ENCODE measurements at regions not wholly inside any gene's neighbourhood (a gene's known extent, or its start where the extent isn't known, plus 50 kb on each side); places are given as distances from the start of the nearest gene placed in this dataset.
"Not testable (repeated sequence)": the region's sequence is repeated elsewhere in the genome, so short reads cannot be mapped to it uniquely, and the experiment has no call there.

GRCh38 chr5:67864335-67864734 lies 351.2 kb upstream of the PIK3R1 start:
- not testable (repeated sequence) for DNase-seq

- DNase-seq = no peak
Observed at GRCh38 chr5:67858471-67859031, 357.0 kb upstream of the PIK3R1 start.

- DNase-seq = no peak
Observed at GRCh38 chr5:67857502-67857901, 358.1 kb upstream of the PIK3R1 start.

- no peak for DNase-seq
Observed at GRCh38 chr5:67855523-67855922, 360.0 kb upstream of the PIK3R1 start.

DNA sequence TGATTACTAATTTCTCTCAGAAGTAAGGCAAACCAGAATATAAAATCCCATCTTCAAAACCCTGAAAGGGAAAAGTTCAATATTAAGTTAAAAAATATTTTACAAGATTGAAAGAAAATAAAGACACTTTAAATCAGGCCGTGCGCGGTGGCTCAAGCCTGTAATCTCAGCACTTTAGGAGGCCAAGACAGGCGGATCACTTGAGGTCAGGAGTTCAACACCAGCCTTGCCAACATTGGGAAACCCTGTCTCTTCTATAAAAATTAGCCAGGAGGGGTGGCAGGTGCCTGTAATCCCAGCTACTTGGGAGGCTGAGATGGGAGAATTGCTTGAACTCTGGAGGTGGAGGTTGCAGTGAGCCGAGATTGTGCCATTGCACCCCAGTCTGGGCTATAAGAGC lies 364.6 kb upstream of the PIK3R1 start:
- DNase-seq = not testable (repeated sequence)

GRCh38 chr5:67844924-67845323 lies 370.6 kb upstream of the PIK3R1 start:
- DNase-seq = no peak

DNA sequence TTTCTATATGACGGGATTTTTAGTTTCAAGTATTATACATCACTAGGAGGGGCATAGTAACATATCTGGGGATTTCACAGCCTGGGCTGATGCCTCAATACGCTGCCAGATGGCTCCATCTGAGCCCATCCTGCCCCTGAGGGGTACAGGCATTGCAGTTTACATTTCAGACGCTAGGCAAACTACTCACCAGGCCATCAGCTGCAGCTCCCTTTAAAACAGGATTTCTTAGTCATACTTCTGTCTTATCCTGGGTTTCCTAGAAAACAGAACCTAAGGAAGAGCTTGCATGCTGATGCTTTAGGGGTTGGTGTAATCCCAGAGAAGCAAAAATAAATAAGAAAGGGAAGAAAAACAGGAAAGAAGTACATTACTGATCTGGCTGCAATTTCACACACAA lies 372.8 kb upstream of the PIK3R1 start:
- DNase-seq = no peak

DNA sequence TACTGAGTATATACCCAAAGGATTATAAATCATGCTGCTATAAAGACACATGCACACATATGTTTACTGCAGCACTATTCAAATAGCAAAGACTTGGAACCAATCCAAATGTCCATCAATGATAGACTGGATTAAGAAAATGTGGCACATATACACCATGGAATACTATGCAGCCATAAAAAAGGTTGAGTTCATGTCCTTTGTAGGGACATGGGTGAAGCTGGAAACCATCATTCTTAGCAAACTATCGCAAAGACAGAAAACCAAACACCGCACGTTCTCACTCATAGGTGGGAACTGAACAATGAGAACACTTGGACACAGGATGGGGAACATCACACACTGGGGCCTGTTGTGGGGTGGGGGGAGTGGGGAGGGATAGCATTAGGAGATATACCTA lies 378.3 kb upstream of the PIK3R1 start:
- not testable (repeated sequence) for DNase-seq

DNA sequence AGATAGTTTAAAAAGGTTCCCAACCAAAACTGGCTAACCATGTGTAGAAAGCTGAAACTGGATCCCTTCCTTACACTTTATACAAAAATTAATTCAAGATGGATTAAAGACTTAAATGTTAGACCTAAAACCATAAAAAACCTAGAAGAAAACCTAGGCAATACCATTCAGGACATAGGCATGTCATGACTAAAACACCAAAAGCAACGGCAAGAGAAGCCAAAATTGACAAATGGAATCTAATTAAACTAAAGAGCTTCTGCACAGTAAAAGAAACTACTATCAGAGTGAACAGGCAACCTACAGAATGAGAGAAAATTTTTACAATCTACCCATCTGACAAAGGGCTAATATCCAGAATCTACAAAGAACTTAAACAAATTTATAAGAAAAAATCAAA lies 379.1 kb upstream of the PIK3R1 start:
- DNase-seq = not testable (repeated sequence)

GRCh38 chr5:67831048-67831447 lies 384.5 kb upstream of the PIK3R1 start:
- no peak for DNase-seq

GRCh38 chr5:67827541-67827940 lies 388.0 kb upstream of the PIK3R1 start:
- no peak for DNase-seq

DNA sequence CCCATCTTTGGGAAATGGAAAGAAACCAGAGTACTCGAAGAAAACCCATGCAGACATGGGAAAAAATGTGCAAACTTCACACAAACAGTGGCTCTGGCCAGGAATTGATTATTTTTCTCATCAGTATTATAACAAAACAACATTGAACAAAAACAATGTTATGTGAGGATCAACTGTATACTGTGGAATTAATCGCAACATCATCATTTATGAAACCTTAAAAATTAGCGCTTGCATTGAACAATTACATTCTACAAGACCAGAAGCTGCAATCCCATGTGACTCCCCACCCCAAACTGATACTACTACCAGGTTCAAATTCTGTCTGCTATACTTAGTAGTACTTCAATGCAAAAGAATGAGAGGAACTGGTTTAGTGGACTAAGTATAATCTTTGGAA lies 390.7 kb upstream of the PIK3R1 start:
- no peak for DNase-seq

DNA sequence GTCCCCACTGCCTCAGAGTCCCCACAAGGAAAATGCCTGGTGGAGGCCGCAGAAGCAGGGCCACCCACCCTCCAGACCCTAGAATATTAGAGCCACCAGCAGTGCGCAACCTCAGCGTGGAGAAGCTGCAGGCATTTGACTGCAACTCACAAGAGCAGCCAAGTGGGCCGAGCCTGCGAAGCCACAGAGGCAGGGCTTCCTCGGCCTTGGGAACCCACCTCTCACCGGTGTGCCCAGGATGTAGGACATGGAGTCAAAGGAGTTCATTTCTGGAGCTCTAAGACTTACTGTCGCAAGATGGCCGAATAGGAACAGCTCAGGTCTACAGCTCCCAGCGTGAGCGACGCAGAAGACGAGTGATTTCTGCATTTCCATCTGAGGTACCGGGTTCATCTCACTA lies 397.9 kb upstream of the PIK3R1 start:
- DNase-seq = no peak

DNA sequence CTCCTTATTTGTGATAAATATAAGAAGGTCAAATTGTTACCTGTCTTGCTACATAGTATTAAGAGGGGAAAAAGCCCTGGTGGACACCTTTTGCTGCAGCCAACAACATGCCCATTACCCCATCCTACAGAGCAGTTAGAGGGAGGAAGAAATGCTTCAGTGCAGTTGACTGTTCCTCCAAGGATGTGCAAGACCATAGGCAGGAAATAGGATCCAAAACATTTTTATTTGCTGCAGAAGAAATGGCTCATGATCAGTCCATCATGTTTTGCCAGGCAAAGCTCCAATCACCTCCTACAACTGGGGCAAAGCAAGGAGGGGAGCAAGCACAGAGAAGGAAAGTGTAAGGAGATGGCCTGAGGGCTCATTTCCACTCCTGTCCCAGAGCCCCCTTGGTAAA lies 399.1 kb upstream of the PIK3R1 start:
- no peak for DNase-seq

GRCh38 chr5:67815455-67816391 lies 399.8 kb upstream of the PIK3R1 start:
- no peak for DNase-seq

GRCh38 chr5:67814569-67815311 lies 400.8 kb upstream of the PIK3R1 start:
- DNase-seq = no peak

DNA sequence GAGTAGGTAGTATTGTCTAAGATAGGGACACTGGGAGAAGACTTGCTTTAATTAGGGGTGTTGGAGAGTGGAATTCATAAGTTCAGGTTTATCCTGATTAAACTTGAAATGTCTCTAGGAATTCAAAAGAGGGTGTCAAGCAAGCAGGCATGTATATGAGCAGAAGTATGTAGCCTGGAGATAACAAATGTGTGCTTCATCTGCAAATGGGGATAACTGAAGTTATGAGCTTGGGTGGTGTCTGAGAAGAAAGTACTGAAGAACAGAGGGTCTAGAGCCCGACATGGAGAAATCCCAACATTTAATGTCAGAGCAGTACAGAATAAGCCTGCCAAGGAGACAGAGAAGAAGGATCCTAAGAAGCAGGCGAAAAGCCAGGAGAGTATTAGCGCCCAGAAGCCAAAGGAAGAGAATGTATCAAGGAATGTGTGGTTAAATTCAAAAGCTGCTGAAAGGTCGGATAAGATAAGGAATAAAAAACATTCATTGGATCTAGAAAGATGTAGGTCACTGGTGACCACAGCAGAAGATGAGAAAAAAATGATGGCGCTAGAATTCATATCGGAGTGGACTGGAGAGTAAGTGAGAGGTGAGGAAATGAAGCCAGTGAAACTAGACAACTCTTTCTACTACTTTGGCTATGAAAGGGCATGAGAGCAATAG lies 401.5 kb upstream of the PIK3R1 start:
- no peak for DNase-seq

DNA sequence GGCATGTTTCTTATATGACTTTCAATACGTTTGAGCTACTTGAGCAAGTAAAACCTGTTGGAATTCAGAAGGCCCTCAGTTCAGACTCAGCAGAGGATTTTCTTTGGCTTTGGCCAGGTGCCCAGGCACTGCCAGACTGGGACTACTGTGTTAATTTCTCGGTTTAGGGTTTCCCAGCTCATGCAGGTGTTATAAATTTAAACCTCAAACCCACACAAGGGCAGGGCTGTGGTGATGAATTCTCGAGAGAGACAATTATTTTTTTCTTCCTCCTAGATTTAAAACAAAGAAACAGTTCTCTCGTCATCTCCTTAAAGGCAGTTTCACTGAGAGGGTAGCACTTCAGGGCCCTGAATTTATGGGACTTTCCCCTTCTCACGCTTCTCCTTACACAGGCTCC lies 406.0 kb upstream of the PIK3R1 start:
- no peak for DNase-seq

- DNase-seq = no peak
Observed at GRCh38 chr5:67808340-67808739, 407.2 kb upstream of the PIK3R1 start.

- DNase-seq = no peak
Observed at GRCh38 chr5:67807439-67807888, 408.1 kb upstream of the PIK3R1 start.

- DNase-seq = no peak
Observed at GRCh38 chr5:67806654-67807438, 408.7 kb upstream of the PIK3R1 start.

- DNase-seq = no peak
Observed at GRCh38 chr5:67805666-67806348, 409.7 kb upstream of the PIK3R1 start.
